K562 (cell line): ENCODE measurements at regions not wholly inside any gene's neighbourhood (a gene's known extent, or its start where the extent isn't known, plus 50 kb on each side); places are given as distances from the start of the nearest gene placed in this dataset.

Experiments
- ATAC-seq: fragments of 200-7000 bp; cut with Tn5 transposase; 3 replicates; pipeline ENCODE4 v1.9.1; 2020; ENCODE audit warnings: moderate library complexity
- BruUV-seq: library from RNA; stranded (reverse); fragments of 400-500 nt; replicated peaks from 2 replicates; lab custom pipeline; 2021; lab: Mats Ljungman, UMichigan
- CTCF ChIA-PET: fragments of 300-600 bp; formaldehyde crosslinking; extraction: SDS; loops from one replicate; lab custom pipeline; 2021; ENCODE audit warnings: low intra/inter-chr PET ratio; lab: Yijun Ruan, JAX
- POLR2A ChIA-PET: fragments of 300-600, 350-650 bp; sonication (Branson Sonifier 250); formaldehyde crosslinking; extraction: SDS; loops from one replicate; lab custom pipeline; 2021; ENCODE audit warnings: antibody characterized with exemption, inconsistent platforms; lab: Yijun Ruan, JAX
- DNase-seq, 4 experiments: peaks; one replicate each; pipeline versions ENCODE4 v3.0.0 to v3.0.0-alpha.2; 2011 to 2018; ENCODE audit warnings: low spot score in 3 of 4, mixed read lengths in 3 of 4; ENCODE audit errors: extremely low read depth in 1 of 4
- FAIRE-seq: peaks from 2 replicates; lab custom pipeline; 2011; peaks lifted over from hg19 to GRCh38; lab: Jason Lieb, UNC
- H2AFZ ChIP-seq: 2 replicates; pipeline ENCODE4 v1.6.0; 2011; ENCODE audit warnings: low read depth, low read length, control low read depth, inconsistent platforms
- H3K27ac ChIP-seq: fragments of 200-600 bp; 3 replicates; pipeline ENCODE4 v1.8.0; 2011; ENCODE audit warnings: low read depth, mild to moderate bottlenecking, control low read depth, inconsistent platforms, low read length, moderate library complexity, mixed read lengths; ENCODE audit errors: extremely low read depth
- H3K27me3 ChIP-seq, 2 experiments: fragments of 300-600 bp in 1 of 2; 2 replicates in 1 of 2; 3 replicates in 1 of 2; pipeline versions ENCODE4 v1.6.0 to v1.8.0; 2011; ENCODE audit warnings: inconsistent platforms in 2 of 2, low read length in 2 of 2, mild to moderate bottlenecking in 1 of 2, mixed read lengths in 1 of 2, moderate library complexity in 1 of 2; ENCODE audit not compliant: control insufficient read depth in 2 of 2, insufficient read depth in 2 of 2
- H3K36me3 ChIP-seq: fragments of 300-600 bp; 3 replicates; pipeline ENCODE4 v1.8.0; 2011; ENCODE audit warnings: mild to moderate bottlenecking, low read length, inconsistent platforms; ENCODE audit not compliant: control insufficient read depth, insufficient read depth
- H3K4me1 ChIP-seq, 2 experiments: fragments of 200-600 bp in 1 of 2; replicated peaks in 1 of 2; 2 replicates in 1 of 2; 3 replicates in 1 of 2; pipeline versions ENCODE4 v1.5.1 to v1.8.0; 2011; ENCODE audit warnings: inconsistent platforms in 2 of 2, low read length in 2 of 2, mild to moderate bottlenecking in 1 of 2, mixed read lengths in 1 of 2, moderate library complexity in 1 of 2; ENCODE audit not compliant: control insufficient read depth in 2 of 2, insufficient read depth in 2 of 2
- H3K4me2 ChIP-seq: 2 replicates; pipeline ENCODE4 v1.6.1; 2011; ENCODE audit warnings: low read length, control low read depth, inconsistent platforms, mixed read lengths; ENCODE audit not compliant: insufficient read depth
- H3K4me3 ChIP-seq: fragments of 200-600 bp; sonication (generic), shearing (Covaris generic); 2 replicates; pipeline ENCODE4 v1.5.1; 2016; ENCODE audit warnings: control low read depth, inconsistent platforms
- H3K79me2 ChIP-seq: fragments of 200-600 bp; 3 replicates; pipeline ENCODE4 v1.8.0; 2011; ENCODE audit warnings: low read length, inconsistent platforms; ENCODE audit not compliant: control insufficient read depth, insufficient read depth
- H3K9ac ChIP-seq, 2 experiments: 2 replicates each; pipeline versions ENCODE4 v1.6.0 to v1.6.1; 2011; ENCODE audit warnings: low read depth in 2 of 2, low read length in 2 of 2, control low read depth in 1 of 2, inconsistent platforms in 1 of 2, mild to moderate bottlenecking in 1 of 2, mixed read lengths in 1 of 2; ENCODE audit not compliant: insufficient read depth in 1 of 2
- H3K9me1 ChIP-seq: one replicate; pipeline ENCODE4 v1.6.0; 2011; ENCODE audit warnings: inconsistent platforms, mild to moderate bottlenecking, low read length, moderate library complexity; ENCODE audit not compliant: control insufficient read depth, insufficient read depth
- H3K9me3 ChIP-seq: replicated peaks from 2 replicates; pipeline ENCODE4 v1.5.1; 2011; ENCODE audit warnings: low read depth, low read length, inconsistent platforms; ENCODE audit not compliant: control insufficient read depth, insufficient read depth
- H4K20me1 ChIP-seq: replicated peaks from 2 replicates; pipeline ENCODE4 v1.6.1; 2011; ENCODE audit warnings: low read length, inconsistent platforms, mixed read lengths; ENCODE audit not compliant: control insufficient read depth, insufficient read depth
- ARID4B ChIP-seq: sonication (generic); formaldehyde crosslinking; IDR thresholded peaks from 2 replicates; pipeline ENCODE4 v1.8.0; 2022; ENCODE audit warnings: mild to moderate bottlenecking, missing genetic modification reagents
- BRF1 ChIP-seq: IDR thresholded peaks from 3 replicates; pipeline ENCODE4 v1.6.1; 2011; ENCODE audit warnings: borderline replicate concordance, mild to moderate bottlenecking; ENCODE audit not compliant: insufficient read length; ENCODE audit errors: extremely low read depth
- E2F3 ChIP-seq: fragments of 250-450 bp; sonication (Bioruptor Pico); IDR thresholded peaks from 2 replicates; pipeline ENCODE4 v1.4.0; 2020; ENCODE audit warnings: mild to moderate bottlenecking
- E2F6 ChIP-seq, 2 experiments: IDR thresholded peaks; 2 replicates each; pipeline ENCODE4 v1.6.1; 2011; ENCODE audit warnings: borderline replicate concordance in 1 of 2, control low read depth in 1 of 2, low read depth in 1 of 2, low read length in 1 of 2, mild to moderate bottlenecking in 1 of 2, mixed read lengths in 1 of 2, moderate library complexity in 1 of 2; ENCODE audit not compliant: insufficient read depth in 1 of 2, insufficient read length in 1 of 2, poor library complexity in 1 of 2, severe bottlenecking in 1 of 2; ENCODE audit errors: extremely low read depth in 1 of 2
- ERF ChIP-seq: fragments of 450-650 bp; formaldehyde crosslinking; IDR thresholded peaks from 2 replicates; pipeline ENCODE4 v1.4.0; 2020; ENCODE audit warnings: mild to moderate bottlenecking, mixed read lengths
- EWSR1 ChIP-seq: fragments of 450-650 bp; IDR thresholded peaks from 2 replicates; pipeline ENCODE4 v1.6.1; 2018; ENCODE audit warnings: borderline replicate concordance, mild to moderate bottlenecking, low read depth, moderate library complexity; ENCODE audit not compliant: partially characterized antibody
- MED1 ChIP-seq: sonication (generic); formaldehyde crosslinking; IDR thresholded peaks from 2 replicates; pipeline ENCODE4 v1.8.1; 2023; ENCODE audit warnings: missing genetic modification reagents, borderline replicate concordance
- NR2C1 ChIP-seq, 2 experiments: fragments of 450-650 bp; IDR thresholded peaks; 2 replicates each; pipeline ENCODE4 v1.6.1; 2017; ENCODE audit warnings: mild to moderate bottlenecking in 2 of 2, antibody characterized with exemption in 1 of 2, inconsistent platforms in 1 of 2, missing compliant biosample characterization in 1 of 2, missing genetic modification characterization in 1 of 2
- ZBTB7A ChIP-seq: IDR thresholded peaks from 2 replicates; pipeline ENCODE4 v1.6.1; 2011; ENCODE audit warnings: low read depth, mild to moderate bottlenecking, low read length, moderate library complexity, borderline replicate concordance; ENCODE audit not compliant: control insufficient read depth
- ZBTB9 ChIP-seq: fragments of 450-650 bp; formaldehyde crosslinking; IDR thresholded peaks from 2 replicates; pipeline ENCODE4 v1.4.0; 2020; ENCODE audit warnings: mild to moderate bottlenecking, moderate library complexity
- ZMIZ1 ChIP-seq, 2 experiments: fragments of 150-350 bp in 1 of 2; IDR thresholded peaks; 2 replicates each; pipeline ENCODE4 v1.6.1; 2012 to 2016; ENCODE audit warnings: low read depth in 2 of 2, low read length in 2 of 2, mild to moderate bottlenecking in 1 of 2, moderate library complexity in 1 of 2
- WGBS: fragments of 100-300 bp; shearing (Covaris generic); methylation state at CpG from one replicate; pipeline ENCODE4 v1.1.6; 2016; ENCODE audit warnings: low coverage, mixed read lengths; ENCODE audit not compliant: insufficient coverage; ENCODE audit errors: missing lambda C conversion rate; 5-methylcytosine and 5-hydroxymethylcytosine counted together
- in situ Hi-C: fragments of 300-500 bp; cut with MboI; formaldehyde crosslinking; loops from 4 replicates; pipeline ENCODE4 v1.15.0; 2018; ENCODE audit warnings: inconsistent platforms, mixed read lengths
- intact Hi-C: fragments of 100-400 bp; cut with micrococcal nuclease; formaldehyde crosslinking; loops from 2 replicates; pipeline ENCODE4 v1.14.2; 2022

- no peak for DNase-seq
- no peak overlapping the region for H3K4me2 ChIP-seq
- CTCF ChIA-PET = no interaction called here
- ATAC-seq = no peak
- in situ Hi-C loops (no loop called here), intact Hi-C loops (no loop called here)
- no TSS peak for BruUV-seq
- 6% methylated on average over 2 of the region's 2 CpGs for WGBS
- no peaks in the 10 kb centered on the region for H3K4me1 ChIP-seq
- H3K79me2 ChIP-seq = no peaks in the 10 kb centered on the region
- no peak overlapping the region for H3K9ac ChIP-seq
- no peak for FAIRE-seq
- H3K9me3 ChIP-seq = no peaks in the 10 kb centered on the region
- POLR2A ChIA-PET = no interaction called here
- H2AFZ ChIP-seq = no peak overlapping the region
- no peaks in the 10 kb centered on the region for H3K36me3 ChIP-seq
- H3K9me1 ChIP-seq = no peaks in the 10 kb centered on the region
- no peaks in the 10 kb centered on the region for H4K20me1 ChIP-seq
- no peaks in the 10 kb centered on the region for H3K27me3 ChIP-seq
- H3K4me3 ChIP-seq = no peak overlapping the region
- no peak overlapping the region for H3K27ac ChIP-seq
- no peak for TF ChIP-seq ERF (CRISPR knock-in tag)
- TF ChIP-seq ZBTB9 (CRISPR knock-in tag) = no peak
- TF ChIP-seq BRF1 = no peak
- no peak for TF ChIP-seq EWSR1
- no peak for TF ChIP-seq ARID4B
- no peak for TF ChIP-seq NR2C1 (IDR thresholded peaks at IDR 0.05)
- no peak for TF ChIP-seq NR2C1 (tag; IDR thresholded peaks at IDR 0.05)
- no peak for TF ChIP-seq E2F3 (CRISPR knock-in tag)
- TF ChIP-seq ZMIZ1 (IDR thresholded peaks at IDR 0.05; ENCODE audit: low read depth in 2 of 2, low read length in 2 of 2) = no peak
- TF ChIP-seq MED1 (CRISPR knock-in tag) = no peak
- TF ChIP-seq E2F6 (IDR thresholded peaks at IDR 0.05; ENCODE audit: borderline replicate concordance in 1 of 2, extremely low read depth in 1 of 2, insufficient read depth in 1 of 2, insufficient read length in 1 of 2, low read depth in 1 of 2, low read length in 1 of 2, poor library complexity in 1 of 2, severe bottlenecking in 1 of 2) = no peak
- no peak for TF ChIP-seq ZBTB7A
These were observed 161.3 kb upstream of the UBE2E3 start for GRCh38 chr2:180819106-180819505.
